DMS79 treated with DMSO at 0.1 percent for 48 hours (cell line): ENCODE measurements at regions not wholly inside any gene's neighbourhood (a gene's known extent, or its start where the extent isn't known, plus 50 kb on each side); places are given as distances from the start of the nearest gene placed in this dataset.
"Not testable (repeated sequence)": the region's sequence is repeated elsewhere in the genome, so short reads cannot be mapped to it uniquely, and the experiment has no call there.

Source experiments
- DNase-seq: peaks from one replicate; lab custom pipeline; 2025; lab: John Stamatoyannopoulos, UW

GRCh38 chr2:138389063-138389462, 112.5 kb upstream of the SPOPL start:
- no peak for DNase-seq

DNA sequence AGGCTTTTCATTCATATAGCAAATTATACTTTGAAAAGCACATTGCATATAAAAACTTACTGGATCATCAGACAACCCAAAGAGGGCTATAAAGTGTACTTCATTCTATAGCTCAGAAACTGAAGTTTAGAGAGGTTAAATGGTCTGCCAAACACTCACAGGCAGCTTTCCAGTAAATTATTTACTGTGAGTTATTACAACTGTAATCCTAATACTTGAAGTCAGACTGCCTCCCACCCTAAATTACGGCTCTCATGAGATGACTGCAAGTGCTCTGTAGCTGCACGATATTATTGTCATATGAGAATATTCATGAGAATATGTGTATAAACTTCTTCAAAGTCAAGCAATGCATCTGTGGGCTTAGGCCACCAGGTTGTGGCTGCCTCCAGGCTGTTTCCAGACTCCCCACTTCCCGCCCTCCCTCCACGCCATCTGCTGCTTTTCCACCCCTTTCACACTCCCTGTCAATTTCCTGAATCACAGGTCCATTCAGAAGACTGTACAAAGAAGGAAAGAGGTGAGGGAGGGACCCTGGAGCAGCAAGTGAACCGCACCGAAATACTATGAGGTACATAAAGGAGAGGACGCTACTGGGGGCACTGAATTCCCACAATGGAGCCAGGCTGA, 111.1 kb upstream of the SPOPL start:
- no peak for DNase-seq

DNA sequence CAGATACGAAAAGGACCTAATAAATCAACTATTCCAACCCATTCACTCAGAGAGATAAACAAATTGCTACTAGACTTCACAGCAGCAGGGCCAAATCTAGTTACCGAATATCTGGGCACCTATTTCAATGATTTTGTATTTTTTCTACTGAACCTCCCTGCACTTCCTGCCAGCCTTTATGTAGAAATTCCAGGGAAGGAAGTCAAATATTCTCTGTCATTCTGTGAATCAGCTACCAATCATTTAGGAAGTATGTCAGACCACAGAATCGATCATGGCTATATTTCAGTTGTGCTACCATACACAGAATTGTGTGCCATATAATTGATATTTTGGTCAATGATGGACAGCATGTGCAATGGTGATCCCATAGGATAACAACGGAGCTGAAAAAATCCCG, 109.6 kb upstream of the SPOPL start:
- DNase-seq: no peak

DNA sequence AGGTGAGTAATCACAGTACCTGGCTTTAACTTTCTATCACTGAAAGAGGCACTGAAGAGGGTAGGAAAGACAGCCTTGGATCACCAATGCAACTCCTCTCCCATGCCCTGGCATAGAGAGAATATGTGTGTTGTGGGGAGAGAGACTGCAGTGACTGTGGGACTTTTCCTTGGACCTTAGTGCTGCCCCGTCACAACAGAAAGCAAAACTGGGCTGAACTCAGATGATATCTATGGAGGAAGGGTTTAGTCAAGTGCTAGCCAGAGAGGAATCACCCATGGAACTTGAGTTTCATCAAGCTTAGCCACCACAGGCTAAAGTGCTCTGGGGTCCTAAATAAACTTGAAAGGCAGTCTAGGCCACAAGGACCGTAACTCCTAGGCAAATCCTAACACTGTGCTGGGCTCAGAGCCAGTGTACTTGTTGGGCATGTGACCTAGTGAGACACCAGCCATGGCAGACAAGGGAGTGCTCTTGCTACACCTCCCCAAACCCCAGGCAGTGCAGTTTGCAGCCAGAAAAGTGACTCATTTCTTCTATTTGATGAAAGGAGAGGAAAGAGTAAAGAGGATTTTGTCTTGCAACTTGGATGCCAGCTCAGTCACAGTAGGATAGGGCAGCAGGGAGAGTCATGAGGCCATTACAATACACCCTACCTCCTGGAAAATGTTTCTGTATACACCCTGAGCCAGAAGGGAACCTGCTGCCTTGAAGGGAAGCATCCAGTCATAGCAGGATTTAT, 105.8 kb upstream of the SPOPL start:
- no peak for DNase-seq

GRCh38 chr2:138396843-138397242, 104.7 kb upstream of the SPOPL start:
- DNase-seq: no peak

GRCh38 chr2:138403431-138403927, 98.1 kb upstream of the SPOPL start:
- DNase-seq: no peak

- DNase-seq: no peak
Observed at GRCh38 chr2:138414014-138414413, 87.6 kb upstream of the SPOPL start.

- DNase-seq: no peak
Observed at GRCh38 chr2:138415985-138416384, 85.6 kb upstream of the SPOPL start.

GRCh38 chr2:138418453-138418852, 83.1 kb upstream of the SPOPL start:
- no peak for DNase-seq

- no peak for DNase-seq
Observed at GRCh38 chr2:138421315-138421970, 80.1 kb upstream of the SPOPL start.

DNA sequence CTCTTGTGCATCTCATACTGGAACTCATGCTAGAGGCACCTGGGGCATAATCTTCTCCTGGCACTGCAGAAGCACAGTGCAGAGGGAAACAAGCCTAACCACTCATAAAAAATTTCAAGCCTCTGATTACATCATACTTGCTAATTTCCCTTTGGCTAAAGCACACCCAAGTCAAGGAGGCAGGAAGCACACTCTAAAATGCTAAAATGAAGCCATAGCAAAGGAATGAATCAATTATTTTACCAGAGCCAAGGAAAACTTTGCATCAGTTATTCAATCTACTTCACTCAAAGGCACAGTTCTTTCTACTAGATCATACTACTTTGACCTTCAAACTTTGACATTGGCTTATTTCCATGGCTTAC, 79.6 kb upstream of the SPOPL start:
- peak; percentile 20 for DNase-seq

DNA sequence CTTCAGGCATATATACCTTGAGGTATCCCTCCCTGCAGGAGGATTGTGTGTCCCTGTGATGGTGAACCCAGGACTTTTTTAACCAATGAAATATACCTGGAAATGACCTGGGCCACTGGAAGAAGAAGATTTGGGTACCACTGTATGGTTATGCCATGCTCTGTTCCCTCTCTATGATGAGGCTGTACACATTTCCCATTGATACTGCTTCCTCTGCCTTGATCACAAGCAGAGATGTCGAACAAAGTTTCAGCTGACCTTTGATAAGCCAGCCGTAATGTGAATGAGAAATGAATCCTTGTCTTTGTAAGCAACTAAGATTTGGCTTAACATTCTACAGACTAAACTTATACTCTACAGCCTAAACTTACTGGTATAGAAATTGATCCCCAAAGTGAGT, 78.4 kb upstream of the SPOPL start:
- DNase-seq: no peak

- DNase-seq: no peak
Observed at GRCh38 chr2:138423745-138424144, 77.8 kb upstream of the SPOPL start.

GRCh38 chr2:138424436-138425140, 77.0 kb upstream of the SPOPL start:
- DNase-seq: no peak

GRCh38 chr2:138426116-138426515, 75.5 kb upstream of the SPOPL start:
- not testable (repeated sequence) for DNase-seq

DNA sequence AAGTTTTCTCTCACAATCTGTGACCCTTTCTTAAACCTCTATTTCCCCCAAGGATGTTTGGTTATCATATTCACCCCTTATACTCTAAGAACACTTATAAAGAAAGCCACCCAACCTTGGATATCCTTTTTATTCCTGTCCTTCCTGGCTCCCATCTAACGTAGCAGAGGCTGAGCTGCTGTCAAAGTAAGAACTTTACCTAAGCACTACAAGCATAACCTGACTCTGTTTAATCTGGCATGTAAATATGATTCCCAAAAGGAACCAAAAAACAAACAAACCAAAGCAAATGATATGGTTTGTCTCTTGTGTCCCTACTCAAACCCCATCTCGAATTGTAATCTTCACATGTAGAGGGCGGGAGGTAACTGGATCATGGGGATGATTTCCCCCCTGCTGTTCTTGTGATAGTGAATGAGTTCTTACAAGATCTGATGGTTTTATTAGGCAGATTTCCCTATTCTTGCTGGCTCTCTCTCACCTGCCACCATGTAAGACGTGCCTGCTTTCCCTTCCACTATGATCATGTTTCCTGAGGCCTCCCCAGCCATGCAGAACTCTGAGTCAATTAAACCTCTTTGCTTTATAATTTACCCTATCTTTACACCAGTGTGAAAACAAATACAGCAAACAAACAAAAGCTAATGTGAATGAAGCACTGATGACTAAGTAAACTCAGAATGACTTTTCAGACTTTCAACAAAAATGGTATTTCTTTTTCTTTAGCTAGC, 72.7 kb upstream of the SPOPL start:
- no peak for DNase-seq

DNA sequence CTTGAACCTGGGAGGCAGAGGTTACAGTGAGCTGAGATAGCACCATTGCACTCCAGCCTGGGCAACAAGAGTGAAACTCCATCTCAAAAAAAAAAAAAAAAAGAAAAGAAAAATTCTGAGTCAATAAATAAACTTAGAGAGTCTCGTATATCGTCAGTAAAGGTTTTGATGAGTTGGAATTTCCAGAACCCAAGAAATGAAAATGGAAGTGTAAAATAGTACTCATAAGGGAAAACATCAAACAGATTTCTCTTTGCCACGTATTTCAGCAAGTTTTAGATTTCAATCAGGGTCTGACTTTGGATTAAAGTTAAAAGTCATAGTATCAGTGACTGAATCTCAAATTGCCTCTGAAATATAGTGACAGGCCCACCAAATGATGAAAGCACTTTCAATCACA, 71.4 kb upstream of the SPOPL start:
- no peak for DNase-seq

DNA sequence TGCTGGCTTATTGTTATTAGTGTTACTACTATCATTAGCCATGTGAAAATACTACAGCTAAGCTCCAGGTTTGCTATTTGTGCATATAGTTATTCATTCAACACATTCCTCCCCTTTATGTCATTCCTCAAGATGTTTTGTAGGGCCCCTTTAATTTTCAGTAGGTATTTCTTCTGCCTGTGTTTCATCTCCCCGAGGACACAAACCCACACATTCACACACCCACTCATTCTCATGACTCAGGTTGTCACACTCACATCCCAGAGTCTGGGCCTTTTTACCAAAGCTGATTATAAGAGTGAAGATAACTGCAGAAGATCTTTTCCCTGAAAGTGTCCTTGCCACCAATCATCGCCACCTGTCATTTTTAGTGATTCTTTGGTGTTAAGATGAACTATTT, 68.6 kb upstream of the SPOPL start:
- DNase-seq: no peak

DNA sequence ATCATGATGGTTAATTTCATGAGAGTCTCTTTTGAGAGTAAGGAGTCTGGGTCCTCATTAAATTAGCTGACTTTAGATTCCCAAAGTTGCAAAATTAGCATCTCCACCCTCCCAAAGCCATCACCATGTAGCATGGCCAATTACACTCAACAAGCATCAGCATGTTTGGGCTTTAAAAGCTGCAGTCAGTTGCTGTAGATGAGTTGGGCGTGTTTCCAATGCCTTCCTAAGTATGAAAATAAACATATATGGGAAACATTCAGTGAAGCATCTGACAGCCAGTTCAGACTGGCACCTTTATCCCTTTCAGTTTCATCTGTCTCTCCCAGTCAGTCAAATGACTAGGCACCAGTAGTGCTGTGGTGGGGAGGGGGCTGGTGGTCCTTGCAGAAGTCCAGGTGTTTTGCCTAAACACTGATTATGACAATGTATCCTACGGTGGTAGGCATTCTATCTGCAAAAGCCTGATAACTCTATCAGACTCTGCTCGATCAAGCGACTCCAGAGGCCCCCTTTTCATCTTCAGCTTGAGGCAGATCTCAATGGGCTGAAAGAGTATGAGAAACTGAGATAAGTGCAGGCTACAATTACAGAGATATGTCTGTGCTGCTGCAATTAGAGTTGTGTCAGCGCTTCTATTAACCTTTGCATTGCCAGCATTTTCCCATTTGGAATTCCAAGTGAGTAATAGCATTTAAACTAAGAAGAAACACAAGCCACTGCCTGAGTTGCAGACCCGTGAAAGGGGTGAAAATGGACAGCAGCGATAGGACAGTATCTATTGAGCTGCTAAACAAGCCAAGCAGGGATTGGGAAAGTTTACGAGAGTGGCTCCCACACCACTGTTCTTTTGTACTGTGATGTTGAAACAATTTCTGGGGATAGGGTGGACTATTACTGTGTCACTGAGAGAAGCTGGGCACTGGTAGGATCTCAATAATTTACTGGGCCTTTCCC, 67.3 kb upstream of the SPOPL start:
- DNase-seq: peak; percentile 87

GRCh38 chr2:138435701-138436100, 65.9 kb upstream of the SPOPL start:
- DNase-seq: no peak

- no peak for DNase-seq
Observed at GRCh38 chr2:138439733-138440132, 61.8 kb upstream of the SPOPL start.
